Karpas-422 (cell line): ENCODE measurements at regions not wholly inside any gene's neighbourhood (a gene's known extent, or its start where the extent isn't known, plus 50 kb on each side); places are given as distances from the start of the nearest gene placed in this dataset.

ENCODE experiments used
- DNase-seq: peaks from one replicate; pipeline ENCODE4 v3.0.0-alpha.2; 2015
- H2AFZ ChIP-seq: fragments of 200-600 bp; sonication (generic); 2 replicates; pipeline ENCODE4 v1.6.1; 2014; ENCODE audit warnings: antibody characterized with exemption, low read length, mixed read lengths
- H3K27ac ChIP-seq: fragments of 200-600 bp; sonication (generic); 2 replicates; pipeline ENCODE4 v1.5.1; 2014; ENCODE audit warnings: mild to moderate bottlenecking, low read length, moderate library complexity
- H3K27me3 ChIP-seq: fragments of 200-600 bp; sonication (generic); 2 replicates; pipeline ENCODE4 v1.6.1; 2014; ENCODE audit warnings: low read length, mixed read lengths
- H3K36me3 ChIP-seq: fragments of 200-600 bp; sonication (generic); 2 replicates; pipeline ENCODE4 v1.6.1; 2014; ENCODE audit warnings: low read length, mixed read lengths; ENCODE audit not compliant: insufficient read depth
- H3K4me1 ChIP-seq: fragments of 200-600 bp; sonication (generic); 2 replicates; pipeline ENCODE4 v1.6.1; 2014; ENCODE audit warnings: mild to moderate bottlenecking, low read length, mixed read lengths
- H3K4me2 ChIP-seq: fragments of 200-600 bp; sonication (generic); 2 replicates; pipeline ENCODE4 v1.6.1; 2014; ENCODE audit warnings: low read length, low read depth, mild to moderate bottlenecking; ENCODE audit not compliant: poor library complexity, severe bottlenecking
- H3K4me3 ChIP-seq: fragments of 200-600 bp; sonication (generic); 2 replicates; pipeline ENCODE4 v1.5.1; 2014; ENCODE audit warnings: mild to moderate bottlenecking, antibody characterized with exemption, low read length, mixed read lengths
- H3K79me2 ChIP-seq: fragments of 200-600 bp; sonication (generic); 2 replicates; pipeline ENCODE4 v1.6.1; 2014; ENCODE audit warnings: mild to moderate bottlenecking, low read length, mixed read lengths
- H3K9ac ChIP-seq: fragments of 200-600 bp; sonication (generic); 2 replicates; pipeline ENCODE4 v1.6.0; 2014; ENCODE audit warnings: low read length
- H3K9me2 ChIP-seq: fragments of 200-600 bp; sonication (generic), shearing (Covaris generic); replicated peaks from 2 replicates; pipeline ENCODE4 v1.6.0; 2014; ENCODE audit warnings: mild to moderate bottlenecking, low read length, moderate library complexity; ENCODE audit not compliant: insufficient read depth
- H3K9me3 ChIP-seq: fragments of 300-700, 200-600 bp; sonication (generic); 2 replicates; pipeline ENCODE4 v1.6.1; 2014; ENCODE audit warnings: low read length, mixed read lengths
- H4K20me1 ChIP-seq: fragments of 200-600 bp; sonication (generic); 2 replicates; pipeline ENCODE4 v1.6.1; 2014; ENCODE audit warnings: mild to moderate bottlenecking, antibody characterized with exemption, low read length, low read depth; ENCODE audit not compliant: insufficient read depth

- no peak overlapping the region for H3K9ac ChIP-seq
- H4K20me1 ChIP-seq: no peaks in the 10 kb centered on the region
- no peak overlapping the region for H3K4me3 ChIP-seq
- no peaks in the 10 kb centered on the region for H3K79me2 ChIP-seq
- no peak overlapping the region for H2AFZ ChIP-seq
- H3K36me3 ChIP-seq: no peaks in the 10 kb centered on the region
- H3K4me1 ChIP-seq: no peaks in the 10 kb centered on the region
- no peak overlapping the region for H3K4me2 ChIP-seq
- no peaks in the 10 kb centered on the region for H3K9me3 ChIP-seq
- no peaks in the 10 kb centered on the region for H3K27me3 ChIP-seq
- H3K27ac ChIP-seq: no peak overlapping the region
- no peaks in the 10 kb centered on the region for H3K9me2 ChIP-seq
- no peak for DNase-seq
Observed at GRCh38 chr2:180184506-180184905, 177.4 kb upstream of the CWC22 start.

- Histone ChIP-seq H3K36me3 (no peaks in the 10 kb centered on the region), H3K79me2 (no peaks in the 10 kb centered on the region), H4K20me1 (no peaks in the 10 kb centered on the region), H3K4me3 (no peak overlapping the region), H3K4me2 (no peak overlapping the region), H3K9ac (no peak overlapping the region), H3K27ac (no peak overlapping the region), H2AFZ (no peak overlapping the region), H3K27me3 (no peaks in the 10 kb centered on the region), H3K9me2 (no peaks in the 10 kb centered on the region), H3K4me1 (no peaks in the 10 kb centered on the region), H3K9me3 (no peaks in the 10 kb centered on the region)
- DNase-seq: no peak
Observed at GRCh38 chr2:180180511-180180910, 173.4 kb upstream of the CWC22 start.

GRCh38 chr2:180177534-180177933 lies 170.4 kb upstream of the CWC22 start:
- no peak overlapping the region for H3K9ac ChIP-seq
- DNase-seq: no peak
- H2AFZ ChIP-seq: no peak overlapping the region

GRCh38 chr2:180175736-180176135 lies 168.6 kb upstream of the CWC22 start:
- Histone ChIP-seq H3K9ac (no peak overlapping the region), H2AFZ (no peak overlapping the region), H3K36me3 (no peaks in the 10 kb centered on the region), H3K79me2 (no peaks in the 10 kb centered on the region), H3K4me2 (no peak overlapping the region), H3K9me3 (no peaks in the 10 kb centered on the region), H3K27me3 (no peaks in the 10 kb centered on the region), H3K4me1 (no peaks in the 10 kb centered on the region), H3K27ac (no peak overlapping the region), H4K20me1 (no peaks in the 10 kb centered on the region), H3K4me3 (no peak overlapping the region), H3K9me2 (no peaks in the 10 kb centered on the region)
- DNase-seq: no peak

More at GRCh38 chr2:180177534-180177933, 170.4 kb upstream of the CWC22 start:
- Histone ChIP-seq H3K4me1 (no peaks in the 10 kb centered on the region), H3K9me3 (no peaks in the 10 kb centered on the region), H3K36me3 (no peaks in the 10 kb centered on the region), H3K27ac (no peak overlapping the region), H3K4me2 (no peak overlapping the region), H3K79me2 (no peaks in the 10 kb centered on the region), H3K27me3 (no peaks in the 10 kb centered on the region), H4K20me1 (no peaks in the 10 kb centered on the region), H3K4me3 (no peak overlapping the region), H3K9me2 (no peaks in the 10 kb centered on the region)

GRCh38 chr2:180174580-180174979 lies 167.5 kb upstream of the CWC22 start:
- no peaks in the 10 kb centered on the region for H3K9me2 ChIP-seq
- no peaks in the 10 kb centered on the region for H4K20me1 ChIP-seq
- H3K4me3 ChIP-seq: no peak overlapping the region
- no peaks in the 10 kb centered on the region for H3K27me3 ChIP-seq
- no peaks in the 10 kb centered on the region for H3K79me2 ChIP-seq
- no peak overlapping the region for H2AFZ ChIP-seq
- H3K9me3 ChIP-seq: no peaks in the 10 kb centered on the region
- no peak overlapping the region for H3K9ac ChIP-seq
- H3K4me1 ChIP-seq: no peaks in the 10 kb centered on the region
- DNase-seq: no peak
- H3K27ac ChIP-seq: no peak overlapping the region
- H3K4me2 ChIP-seq: no peak overlapping the region
- H3K36me3 ChIP-seq: no peaks in the 10 kb centered on the region

GRCh38 chr2:180169474-180169873 lies 162.4 kb upstream of the CWC22 start:
- no peaks in the 10 kb centered on the region; the same call in 1 of the 2 replicates for H3K9me3 ChIP-seq
- H3K27ac ChIP-seq: no peak overlapping the region
- DNase-seq: no peak
- H3K9me2 ChIP-seq: no peaks in the 10 kb centered on the region
- no peaks in the 10 kb centered on the region for H4K20me1 ChIP-seq
- no peaks in the 10 kb centered on the region for H3K27me3 ChIP-seq
- no peak overlapping the region for H3K9ac ChIP-seq
- H3K79me2 ChIP-seq: no peaks in the 10 kb centered on the region
- no peak overlapping the region for H3K4me2 ChIP-seq
- no peak overlapping the region for H2AFZ ChIP-seq
- no peaks in the 10 kb centered on the region for H3K36me3 ChIP-seq
- H3K4me3 ChIP-seq: no peak overlapping the region
- no peaks in the 10 kb centered on the region for H3K4me1 ChIP-seq

- no peaks in the 10 kb centered on the region for H3K9me2 ChIP-seq
- no peaks in the 10 kb centered on the region for H3K27me3 ChIP-seq
- no peak overlapping the region for H3K4me2 ChIP-seq
- H2AFZ ChIP-seq: no peak overlapping the region
- no peaks in the 10 kb centered on the region for H3K4me1 ChIP-seq
- H3K9ac ChIP-seq: no peak overlapping the region
- H3K79me2 ChIP-seq: no peaks in the 10 kb centered on the region
- H3K4me3 ChIP-seq: no peak overlapping the region
- no peak for DNase-seq
- H3K27ac ChIP-seq: no peak overlapping the region
- no peaks in the 10 kb centered on the region for H3K9me3 ChIP-seq
- H4K20me1 ChIP-seq: no peaks in the 10 kb centered on the region
- no peaks in the 10 kb centered on the region for H3K36me3 ChIP-seq
Observed at GRCh38 chr2:180161415-180161814, 154.3 kb upstream of the CWC22 start.

- no peaks in the 10 kb centered on the region for H3K9me2 ChIP-seq
- H4K20me1 ChIP-seq: no peaks in the 10 kb centered on the region
- H3K79me2 ChIP-seq: no peaks in the 10 kb centered on the region
- no peak overlapping the region for H3K4me2 ChIP-seq
- no peak overlapping the region for H3K9ac ChIP-seq
- no peak for DNase-seq
- no peak overlapping the region for H3K27ac ChIP-seq
- H3K27me3 ChIP-seq: no peaks in the 10 kb centered on the region
- no peaks in the 10 kb centered on the region for H3K4me1 ChIP-seq
- H2AFZ ChIP-seq: no peak overlapping the region
- no peak overlapping the region for H3K4me3 ChIP-seq
- H3K9me3 ChIP-seq: no peaks in the 10 kb centered on the region
- no peaks in the 10 kb centered on the region for H3K36me3 ChIP-seq
Observed at GRCh38 chr2:180159921-180160320, 152.8 kb upstream of the CWC22 start.

- DNase-seq: no peak
- Histone ChIP-seq H3K4me2 (no peak overlapping the region), H3K4me1 (no peaks in the 10 kb centered on the region), H3K36me3 (no peaks in the 10 kb centered on the region), H2AFZ (no peak overlapping the region), H4K20me1 (no peaks in the 10 kb centered on the region), H3K9me3 (no peaks in the 10 kb centered on the region), H3K9ac (no peak overlapping the region), H3K27ac (no peak overlapping the region), H3K9me2 (no peaks in the 10 kb centered on the region), H3K27me3 (no peaks in the 10 kb centered on the region), H3K4me3 (no peak overlapping the region), H3K79me2 (no peaks in the 10 kb centered on the region)
Observed at GRCh38 chr2:180158961-180159360, 151.9 kb upstream of the CWC22 start.
